NCI-H1105 (cell line): ENCODE measurements at regions not wholly inside any gene's neighbourhood (a gene's known extent, or its start where the extent isn't known, plus 50 kb on each side); places are given as distances from the start of the nearest gene placed in this dataset.

Experiments
- DNase-seq: peaks from one replicate; lab custom pipeline; 2025; lab: John Stamatoyannopoulos, UW

DNA sequence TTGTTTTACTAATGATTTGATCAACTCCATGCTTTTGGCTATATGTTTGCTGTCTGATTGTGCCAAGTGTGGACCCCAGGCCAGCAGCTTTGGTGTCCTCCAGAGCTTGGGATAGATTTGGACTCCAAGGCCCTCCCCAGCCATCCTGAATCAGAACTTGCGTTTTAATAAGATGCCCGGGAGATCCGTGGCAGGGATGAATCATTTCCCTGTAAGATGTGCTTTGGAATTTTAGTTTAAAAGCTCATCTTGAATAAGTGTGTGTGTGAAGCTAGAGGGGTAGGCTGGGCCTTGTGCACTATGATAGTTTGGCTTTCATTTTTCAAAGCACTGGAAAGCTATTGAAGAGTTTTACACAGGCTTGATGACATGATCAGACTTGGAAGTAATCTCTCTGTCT, 66.2 kb upstream of the SDK1 start:
- no peak for DNase-seq

DNA sequence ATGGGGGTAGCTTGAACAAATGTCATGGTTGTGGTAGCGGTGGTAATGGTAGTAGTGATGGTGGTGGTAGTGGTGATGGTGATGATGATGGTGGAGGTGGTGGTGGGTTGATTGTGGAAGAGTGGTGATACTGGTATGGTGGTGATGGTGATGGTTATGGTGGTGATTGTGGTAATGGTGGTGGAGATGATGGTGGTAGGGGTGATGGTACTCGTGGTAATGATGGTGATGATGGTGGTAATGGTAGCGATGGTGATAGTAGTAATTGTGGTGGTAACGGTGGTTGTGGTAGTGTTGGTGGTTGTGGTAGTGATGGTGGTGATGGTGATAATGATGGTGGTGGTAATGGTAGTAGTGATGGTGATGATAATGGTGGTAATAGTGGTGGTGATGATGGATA, 65.7 kb upstream of the SDK1 start:
- no peak for DNase-seq

DNA sequence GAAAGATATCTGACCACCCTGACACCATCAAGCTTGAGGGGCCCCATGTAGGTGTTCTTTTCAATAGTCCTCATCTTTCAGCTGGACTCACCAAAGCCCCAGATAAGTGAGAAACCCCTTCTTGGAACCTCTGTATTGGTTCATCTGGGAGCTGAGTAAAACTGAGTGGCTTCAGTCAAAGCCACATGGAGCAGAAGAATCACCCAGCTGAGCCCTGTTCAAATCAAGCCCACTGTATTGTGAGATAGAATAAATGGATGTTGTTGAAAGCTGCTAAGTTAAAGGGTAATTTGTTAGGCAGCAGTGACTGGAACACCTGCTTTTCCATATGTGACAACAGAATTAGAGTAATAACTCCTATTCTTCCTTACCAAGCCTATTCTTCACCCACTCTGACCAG, 64.8 kb upstream of the SDK1 start:
- no peak for DNase-seq

DNA sequence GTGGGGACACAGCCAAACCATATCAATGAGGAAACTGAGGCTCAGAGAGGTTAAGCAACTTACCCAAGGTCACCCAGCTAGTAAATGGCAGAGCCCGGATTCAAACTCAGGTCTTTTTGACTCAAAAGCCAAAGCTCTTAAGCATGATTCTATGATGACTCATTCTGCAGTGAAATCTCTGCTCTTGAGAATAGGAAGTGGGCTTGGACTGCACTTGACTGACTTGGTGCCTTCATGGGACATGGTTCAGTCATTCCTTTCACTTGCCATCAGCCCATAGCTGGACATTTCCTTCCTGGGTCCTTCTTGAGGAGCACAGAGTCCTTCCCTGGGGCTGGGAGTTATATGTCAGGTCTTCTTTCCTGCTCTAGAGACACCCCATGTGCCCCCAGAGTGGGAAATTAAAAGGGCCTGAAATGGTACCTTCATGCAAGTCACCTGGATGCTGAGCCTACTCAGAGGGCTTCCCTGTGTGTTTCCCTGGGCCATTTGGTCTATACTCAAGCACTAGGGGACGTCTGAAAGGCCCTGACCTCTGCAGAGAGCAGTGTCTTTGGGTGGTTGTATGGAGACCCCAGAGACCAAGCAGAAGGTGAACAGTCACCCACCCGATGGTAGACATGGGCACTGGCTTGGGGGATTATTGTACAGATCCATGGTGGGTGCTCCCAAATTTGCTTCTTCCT, 62.4 kb upstream of the SDK1 start:
- DNase-seq, result no peak

DNA sequence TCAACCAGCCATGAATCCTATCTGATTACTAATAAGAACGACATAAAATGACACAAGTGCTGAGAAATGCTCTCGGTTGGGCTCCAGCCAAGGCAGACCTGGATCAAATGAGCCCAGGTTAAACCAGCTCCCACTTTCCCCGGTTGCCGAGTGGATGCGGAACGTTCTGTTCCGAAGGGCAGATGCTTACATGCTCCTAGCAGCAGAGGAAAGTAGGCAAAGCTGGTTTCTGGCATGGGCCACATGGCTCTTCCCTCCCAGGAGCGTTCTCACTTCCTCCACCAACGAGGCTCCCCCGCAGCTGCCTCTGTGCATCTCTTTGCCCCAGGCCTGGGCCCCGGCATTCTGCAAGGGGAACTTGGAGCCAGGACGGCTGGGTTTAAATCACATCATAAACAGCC, 61.8 kb upstream of the SDK1 start:
- no peak for DNase-seq

DNA sequence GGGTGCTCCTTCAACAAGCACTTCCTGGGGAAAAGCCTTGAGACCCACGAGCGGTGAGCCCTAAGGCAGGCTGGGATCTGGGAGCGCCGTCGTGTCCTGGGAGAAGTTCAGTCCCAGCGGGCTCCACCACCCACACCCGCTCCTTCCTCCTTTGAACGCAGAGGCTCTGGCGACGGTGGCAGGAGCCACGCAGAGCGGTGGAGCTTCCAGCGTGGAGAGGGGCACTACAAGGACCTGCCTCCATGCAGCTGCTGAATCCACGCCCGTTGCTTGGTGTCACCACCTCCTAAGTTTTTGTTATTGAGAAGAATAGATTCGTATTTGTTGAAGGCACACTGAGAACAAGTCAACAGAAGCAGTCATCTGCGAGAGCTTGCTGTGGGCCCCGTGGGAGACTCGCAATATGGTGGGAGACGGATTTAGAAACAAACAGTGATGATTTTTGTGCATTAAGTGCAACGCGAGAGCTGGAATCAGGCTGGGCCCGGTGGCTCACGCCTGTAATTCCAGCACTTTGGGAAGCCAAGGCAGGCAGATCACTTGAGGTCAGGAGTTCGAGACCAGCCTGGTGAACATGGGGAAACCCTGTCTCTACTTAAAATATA, 60.1 kb upstream of the SDK1 start:
- DNase-seq, result no peak

DNA sequence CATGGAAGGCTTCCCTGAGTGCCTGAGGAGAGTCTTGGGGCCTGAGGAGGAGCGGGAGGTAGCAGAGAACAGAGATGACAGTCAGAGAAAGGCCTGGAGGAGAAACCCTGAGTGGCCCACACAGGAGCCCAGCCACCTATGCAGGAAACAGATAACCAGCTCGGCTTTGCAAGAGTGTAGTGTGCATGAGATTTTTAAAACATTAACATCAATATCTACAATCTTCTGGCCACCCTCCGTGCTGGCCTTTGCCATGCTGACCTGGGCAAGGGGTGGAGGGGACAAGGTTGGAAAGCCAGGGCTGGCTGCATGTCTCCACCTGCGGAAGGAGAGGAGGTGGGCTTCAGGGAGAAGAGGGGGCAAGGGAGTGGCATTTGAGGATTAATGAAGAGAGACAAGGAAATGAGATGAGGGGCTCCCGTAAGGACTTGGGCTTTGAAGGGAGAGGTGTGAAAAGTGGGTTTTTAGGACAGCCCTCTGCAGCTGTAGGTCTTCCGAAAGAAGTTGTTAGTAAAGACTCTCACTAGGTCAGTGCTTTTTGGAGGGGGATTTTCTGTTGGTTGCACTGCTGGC, 59.3 kb upstream of the SDK1 start:
- no peak for DNase-seq

DNA sequence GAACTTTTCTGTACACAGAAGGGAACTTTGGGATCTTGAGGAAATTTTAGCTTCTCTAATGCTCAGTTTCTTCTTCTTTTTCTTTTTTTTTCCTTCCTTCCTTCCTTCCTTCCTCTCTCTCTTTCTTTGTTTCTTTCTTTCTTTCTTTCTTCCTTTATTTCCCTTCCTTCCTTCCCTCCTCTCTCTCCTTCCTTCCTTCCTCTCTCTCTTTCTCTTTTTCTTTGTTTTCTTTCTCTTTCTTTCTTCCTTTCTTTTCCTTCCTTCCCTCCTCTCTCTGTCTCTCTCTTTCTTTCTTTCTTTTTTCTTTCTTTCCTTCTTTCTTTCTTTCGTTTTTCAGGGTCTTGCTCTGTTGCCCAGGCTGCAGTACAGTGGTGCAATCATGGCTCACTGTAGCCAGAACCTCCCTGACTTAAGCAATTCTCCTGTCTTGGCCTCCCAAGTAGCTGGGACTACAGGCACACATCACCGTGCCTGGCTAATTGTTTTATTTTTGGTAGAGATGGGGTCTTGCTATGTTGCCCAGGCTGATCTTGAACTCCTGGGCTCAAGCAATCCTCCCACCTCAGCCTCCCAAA, 58.6 kb upstream of the SDK1 start:
- no peak for DNase-seq

DNA sequence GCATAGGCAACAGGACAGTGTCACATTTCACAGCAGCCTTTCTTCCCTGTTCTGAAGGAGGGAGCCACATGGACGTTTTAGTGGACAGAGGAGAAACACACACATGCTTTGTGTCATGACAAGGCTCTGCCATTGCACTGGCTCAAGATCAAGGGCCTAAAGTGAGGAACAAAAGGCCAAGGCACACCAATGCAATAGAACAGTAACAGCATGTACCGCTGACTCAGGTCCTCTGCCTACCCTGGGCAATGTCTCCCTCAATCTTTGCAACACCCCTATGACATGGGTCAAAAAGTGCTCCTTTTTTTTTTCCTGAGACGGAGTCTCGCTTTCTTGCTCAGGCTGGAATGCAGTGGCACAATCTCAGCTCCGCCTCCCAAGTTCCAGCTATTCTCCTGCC, 57.8 kb upstream of the SDK1 start:
- DNase-seq, result no peak

DNA sequence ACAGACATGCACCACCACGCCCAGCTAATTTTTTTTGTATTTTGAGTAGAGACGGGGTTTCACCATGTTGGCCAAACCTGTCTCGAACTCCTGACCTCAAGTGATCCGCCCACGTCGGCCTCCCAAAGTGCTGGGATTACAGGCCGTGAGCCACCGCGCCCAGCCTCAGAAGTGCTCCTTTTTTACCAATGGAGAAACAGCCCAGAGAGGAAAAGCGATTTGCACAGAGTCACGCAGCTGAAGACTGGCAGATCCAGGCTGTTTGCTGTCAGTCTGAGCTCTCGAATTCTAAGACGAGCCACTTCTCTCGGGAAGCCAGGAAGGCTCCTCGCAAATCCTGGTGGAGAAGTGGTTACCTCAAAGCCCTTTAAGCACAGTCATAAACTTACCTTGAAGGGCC, 57.4 kb upstream of the SDK1 start:
- no peak for DNase-seq

DNA sequence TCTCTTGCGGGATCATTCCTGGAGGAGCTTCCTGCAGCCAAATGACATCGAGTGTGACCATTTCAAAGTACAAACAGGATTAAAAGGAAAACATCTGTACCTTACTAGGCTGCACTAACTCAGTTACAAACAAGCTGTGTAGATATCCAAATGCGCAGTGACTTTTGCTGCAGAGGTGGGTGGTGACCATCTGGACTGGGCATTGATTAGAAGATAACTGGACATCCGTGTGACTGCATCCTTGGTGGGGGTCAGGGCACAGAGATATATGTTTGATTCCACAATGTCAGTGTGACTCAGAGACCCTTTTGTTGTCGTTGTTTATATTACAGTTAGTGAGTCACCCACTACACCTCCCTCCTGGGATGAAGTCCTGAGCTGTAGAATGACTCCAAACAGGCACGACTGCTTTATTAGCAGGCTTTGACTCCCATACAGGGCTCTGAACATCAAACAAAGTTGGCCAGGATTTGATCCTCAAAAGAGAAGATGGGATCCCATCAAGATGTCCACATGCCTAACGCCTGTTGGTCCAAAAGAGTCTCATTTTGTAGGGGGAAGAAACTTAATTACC, 56.7 kb upstream of the SDK1 start:
- DNase-seq, result no peak

DNA sequence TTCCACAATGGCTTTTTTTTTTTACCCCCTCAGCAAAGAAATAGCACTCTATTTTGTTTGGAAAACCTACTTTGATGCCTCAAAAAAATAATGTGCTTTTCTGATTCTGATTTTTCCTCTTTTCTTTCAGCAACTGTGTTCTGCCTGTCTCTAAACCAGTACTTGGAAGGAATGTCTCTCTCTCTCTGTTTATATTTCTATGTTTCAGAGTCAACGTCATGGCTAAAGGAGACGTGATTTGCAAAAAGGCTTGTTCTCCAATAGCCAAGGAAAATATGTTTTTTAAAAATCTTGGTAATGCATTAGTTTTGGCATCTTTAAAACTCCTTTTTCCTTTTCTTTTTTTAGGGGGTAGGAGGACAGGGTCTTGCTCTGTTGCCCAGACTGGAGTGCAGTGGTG, 56.0 kb upstream of the SDK1 start:
- no peak for DNase-seq

DNA sequence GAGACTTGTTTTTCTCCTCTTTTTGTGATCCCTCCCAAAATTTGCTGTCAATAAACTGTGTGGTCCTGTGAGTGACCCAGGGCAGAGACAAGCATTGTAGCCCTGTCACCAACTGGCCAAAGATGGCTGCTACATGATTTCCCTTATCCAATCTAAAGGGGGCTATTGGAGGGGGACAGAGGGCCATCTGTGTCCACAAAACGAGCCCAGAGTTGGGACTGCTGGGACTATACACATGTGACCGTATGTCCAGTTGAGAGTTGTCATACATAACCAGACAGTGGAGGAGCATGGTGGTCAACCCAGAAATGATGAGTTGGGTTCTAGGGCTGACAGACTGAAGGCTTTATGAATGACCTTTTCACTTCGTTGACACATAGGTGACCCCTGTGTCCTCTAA, 55.3 kb upstream of the SDK1 start:
- DNase-seq, result no peak

DNA sequence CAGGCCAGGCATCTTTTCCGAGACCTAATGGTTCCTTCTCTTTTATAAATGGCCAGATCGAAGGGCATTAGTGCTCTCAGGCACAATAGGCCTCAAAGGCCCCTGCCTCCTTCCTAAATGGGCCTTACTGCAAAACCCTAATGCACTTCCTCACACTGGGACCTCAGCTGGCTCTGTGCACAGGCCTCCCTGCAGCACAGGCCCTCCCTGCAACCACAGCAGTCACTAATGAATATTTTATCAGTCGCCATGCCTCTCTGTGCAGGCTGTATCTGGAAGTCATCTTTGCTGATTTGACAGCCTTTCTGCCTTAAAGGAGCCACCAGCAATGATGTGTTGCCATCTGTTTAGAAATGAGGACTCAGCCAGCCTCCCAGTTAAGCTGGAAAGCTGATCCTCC, 54.9 kb upstream of the SDK1 start:
- DNase-seq, result no peak

DNA sequence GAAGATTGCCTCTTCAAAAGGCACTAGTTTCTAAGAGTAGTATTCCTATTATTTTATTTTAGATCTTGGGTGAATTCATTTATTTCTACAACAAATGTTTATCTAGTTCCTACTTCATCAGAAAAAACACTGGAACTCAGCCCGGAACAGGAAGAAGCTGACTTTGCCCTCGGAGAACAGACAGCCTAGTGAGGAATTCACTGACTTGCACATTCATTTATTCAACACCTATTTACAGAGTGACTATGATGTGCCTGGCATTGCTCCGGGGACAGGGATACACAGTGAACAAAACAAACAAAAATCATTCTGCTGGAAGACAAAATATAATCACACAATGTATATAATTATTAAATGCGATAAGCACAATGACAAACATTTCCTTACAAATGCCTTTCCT, 54.4 kb upstream of the SDK1 start:
- DNase-seq, result no peak

DNA sequence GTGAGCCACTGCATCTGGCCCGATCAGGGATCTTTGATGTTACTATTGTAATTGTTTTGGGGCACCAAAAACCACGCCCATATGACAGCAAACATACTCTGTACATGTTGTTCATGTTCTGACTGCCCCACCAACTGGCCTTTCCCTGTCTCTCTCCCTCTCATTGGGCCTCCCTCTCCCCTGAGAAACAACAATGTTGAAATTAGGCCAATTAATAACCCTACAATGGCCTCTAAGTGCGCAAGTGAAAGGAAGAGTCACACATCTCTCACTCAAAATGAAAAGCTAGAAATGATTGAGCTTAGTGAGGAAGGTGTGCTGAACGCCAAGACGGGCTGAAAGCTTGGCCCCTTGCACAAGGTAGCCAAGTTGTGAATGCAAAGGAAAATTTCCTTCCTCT, 50.3 kb upstream of the SDK1 start:
- DNase-seq, result no peak
